KMS-11 (cell line): ENCODE measurements at regions not wholly inside any gene's neighbourhood (a gene's known extent, or its start where the extent isn't known, plus 50 kb on each side); places are given as distances from the start of the nearest gene placed in this dataset.

Experiments used
- H2AFZ ChIP-seq: fragments of 200-600 bp; sonication (generic); 2 replicates; pipeline ENCODE4 v1.6.1; 2016; ENCODE audit warnings: antibody characterized with exemption, mixed run types, low read depth
- H3K27ac ChIP-seq: fragments of 200-600 bp; sonication (generic); 2 replicates; pipeline ENCODE4 v1.6.1; 2016; ENCODE audit warnings: mild to moderate bottlenecking, mixed run types
- H3K27me3 ChIP-seq: fragments of 200-600 bp; sonication (generic); 2 replicates; pipeline ENCODE4 v1.6.1; 2017; ENCODE audit warnings: mild to moderate bottlenecking, low read depth, mixed run types, moderate library complexity; ENCODE audit not compliant: insufficient read depth
- H3K36me3 ChIP-seq: fragments of 200-600 bp; sonication (generic); 2 replicates; pipeline ENCODE4 v1.6.1; 2017; ENCODE audit warnings: mild to moderate bottlenecking, mixed run types; ENCODE audit not compliant: insufficient read depth
- H3K4me1 ChIP-seq: fragments of 200-600 bp; sonication (generic); 2 replicates; pipeline ENCODE4 v1.6.1; 2016; ENCODE audit warnings: mild to moderate bottlenecking, low read depth, mixed run types; ENCODE audit not compliant: poor library complexity, severe bottlenecking
- H3K4me2 ChIP-seq: fragments of 200-600 bp; sonication (generic); 2 replicates; pipeline ENCODE4 v1.7.0; 2016; ENCODE audit warnings: mild to moderate bottlenecking, mixed run types
- H3K4me3 ChIP-seq: fragments of 200-600 bp; sonication (generic); IDR thresholded peaks from 2 replicates; pipeline ENCODE4 v1.6.1; 2017; ENCODE audit warnings: low read depth, low read length, mixed read lengths; ENCODE audit not compliant: insufficient read depth
- H3K79me2 ChIP-seq: fragments of 200-600 bp; sonication (generic); 2 replicates; pipeline ENCODE4 v1.6.1; 2016; ENCODE audit warnings: low read depth, mixed run types; ENCODE audit not compliant: insufficient read depth
- H3K9ac ChIP-seq: fragments of 200-600 bp; sonication (generic); 2 replicates; pipeline ENCODE4 v1.6.1; 2016; ENCODE audit warnings: mild to moderate bottlenecking, mixed run types
- H4K20me1 ChIP-seq: fragments of 200-600 bp; sonication (generic); 2 replicates; pipeline ENCODE4 v1.6.1; 2016; ENCODE audit warnings: mild to moderate bottlenecking, mixed run types; ENCODE audit not compliant: insufficient read depth
- CTCF ChIP-seq: fragments of 200-600 bp; sonication (generic); conservative IDR thresholded peaks from 2 replicates; pipeline ENCODE4 v1.6.1; 2017; ENCODE audit warnings: low read depth, mild to moderate bottlenecking, antibody characterized with exemption, low read length, moderate library complexity, mixed read lengths

GRCh38 chr4:137125011-137125410 is 407.3 kb downstream of the PCDH18 start:
- H3K4me1 ChIP-seq, result peaks cover 5% of the 10 kb centered on the region
- TF ChIP-seq CTCF, result no peak
- peak overlapping the region; percentile 44 for H3K4me2 ChIP-seq
- no peaks in the 10 kb centered on the region for H3K27me3 ChIP-seq
- H3K79me2 ChIP-seq, result no peaks in the 10 kb centered on the region
- no peak overlapping the region for H3K4me3 ChIP-seq
- H3K36me3 ChIP-seq, result no peaks in the 10 kb centered on the region
- peak overlapping the region; percentile 53 for H2AFZ ChIP-seq
- peak overlapping the region; percentile 29; the same call in 1 of the 2 replicates for H3K27ac ChIP-seq
- H4K20me1 ChIP-seq, result no peaks in the 10 kb centered on the region
- H3K9ac ChIP-seq, result peak overlapping the region; percentile 18; the same call in 1 of the 2 replicates

DNA sequence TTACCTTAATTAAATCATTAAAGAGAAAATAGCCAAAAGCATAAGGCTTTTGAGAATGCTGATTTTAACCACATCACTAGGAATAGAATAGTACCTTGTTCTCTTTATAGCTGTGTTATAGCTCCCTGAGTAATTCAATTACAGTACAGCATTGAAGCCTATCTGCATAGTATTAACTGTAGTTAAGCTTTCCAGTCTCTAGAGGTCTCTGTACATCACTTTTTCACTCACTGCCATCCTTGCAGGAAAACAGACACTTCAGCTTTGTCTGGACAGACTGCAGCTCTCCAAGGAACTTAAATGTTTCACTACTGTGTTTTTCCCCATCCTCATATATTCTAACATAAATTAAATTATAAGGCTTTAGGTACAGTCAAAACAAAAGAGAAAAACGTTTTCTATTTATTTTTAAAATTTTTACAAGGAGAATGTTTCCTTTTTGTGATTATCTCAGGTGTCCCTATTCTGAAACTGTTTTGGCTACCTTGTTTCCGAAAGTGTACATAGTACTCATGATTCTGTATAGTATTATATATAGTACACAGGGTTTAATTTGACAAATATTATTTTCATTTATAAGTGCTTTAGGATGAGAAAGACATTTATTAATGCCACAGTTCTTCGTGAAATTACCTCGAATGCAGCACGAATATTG is 407.9 kb downstream of the PCDH18 start:
- peak overlapping the region; percentile 44 for H3K4me2 ChIP-seq
- no peak overlapping the region for H3K4me3 ChIP-seq
- peak overlapping the region; percentile 29; the same call in 1 of the 2 replicates for H3K27ac ChIP-seq
- no peaks in the 10 kb centered on the region for H3K27me3 ChIP-seq
- no peaks in the 10 kb centered on the region for H3K36me3 ChIP-seq
- no peaks in the 10 kb centered on the region for H3K79me2 ChIP-seq
- H2AFZ ChIP-seq, result peak overlapping the region; percentile 53
- H3K4me1 ChIP-seq, result peaks cover 5% of the 10 kb centered on the region
- TF ChIP-seq CTCF, result peak; percentile 65
- H3K9ac ChIP-seq, result peak overlapping the region; percentile 18; the same call in 1 of the 2 replicates
- no peaks in the 10 kb centered on the region for H4K20me1 ChIP-seq

DNA sequence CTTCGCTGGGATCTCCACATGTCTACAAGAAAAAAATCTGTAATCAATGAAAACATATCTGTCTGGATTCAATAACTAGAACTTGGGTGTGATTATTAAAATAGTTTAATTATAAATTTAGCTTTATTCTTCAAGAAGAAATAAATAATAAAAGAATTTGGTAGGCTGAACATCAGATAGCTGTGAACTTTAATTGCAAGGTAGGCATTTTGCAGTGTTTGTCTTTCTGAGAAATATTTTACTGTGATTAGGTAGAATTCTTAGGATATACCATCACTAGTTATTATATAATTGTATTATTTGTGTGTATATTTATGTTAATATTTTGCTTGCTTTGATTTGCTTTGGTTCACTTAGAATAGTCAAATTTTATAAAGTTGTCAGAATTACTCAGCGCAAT is 409.4 kb downstream of the PCDH18 start:
- Histone ChIP-seq H3K4me2 (no peak overlapping the region), H3K27me3 (no peaks in the 10 kb centered on the region), H4K20me1 (no peaks in the 10 kb centered on the region), H3K27ac (no peak overlapping the region), H3K4me3 (no peak overlapping the region), H3K4me1 (peaks cover 5% of the 10 kb centered on the region), H3K79me2 (no peaks in the 10 kb centered on the region), H3K9ac (no peak overlapping the region), H2AFZ (no peak overlapping the region), H3K36me3 (no peaks in the 10 kb centered on the region)
- TF ChIP-seq CTCF, result no peak

DNA sequence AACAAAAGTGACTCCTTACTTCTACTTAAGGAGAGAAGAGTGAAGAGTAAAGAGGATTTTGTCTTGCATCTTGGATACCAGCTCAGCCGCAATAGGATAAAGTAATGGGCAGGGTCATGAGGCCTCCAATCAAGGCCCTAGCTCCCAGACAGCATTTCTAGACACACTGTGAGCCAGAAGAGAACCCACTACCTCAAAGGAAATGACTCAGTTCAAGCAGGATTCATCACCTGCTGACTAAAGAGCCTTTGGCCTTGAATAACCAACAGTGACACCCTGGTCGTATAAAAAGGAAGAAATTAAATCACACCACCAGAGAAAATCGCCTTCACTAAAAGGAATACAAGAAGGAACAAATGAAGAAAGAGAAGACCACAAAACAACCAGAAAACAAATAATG is 416.1 kb downstream of the PCDH18 start:
- no peak overlapping the region for H3K4me3 ChIP-seq
- no peaks in the 10 kb centered on the region for H3K36me3 ChIP-seq
- TF ChIP-seq CTCF, result no peak
- no peaks in the 10 kb centered on the region for H3K27me3 ChIP-seq
- no peaks in the 10 kb centered on the region for H3K79me2 ChIP-seq
- no peak overlapping the region for H2AFZ ChIP-seq
- H4K20me1 ChIP-seq, result no peaks in the 10 kb centered on the region
- no peak overlapping the region for H3K9ac ChIP-seq
- H3K4me2 ChIP-seq, result no peak overlapping the region
- no peak overlapping the region for H3K27ac ChIP-seq
- no peaks in the 10 kb centered on the region for H3K4me1 ChIP-seq
